Suprapubic skin (tissue), 4 donors: ENCODE measurements at regions not wholly inside any gene's neighbourhood (a gene's known extent, or its start where the extent isn't known, plus 50 kb on each side); places are given as distances from the start of the nearest gene placed in this dataset.

Experiments used
- DNase-seq, 2 donors: peaks; one replicate each; pipeline ENCODE4 v3.0.0-alpha.2; 2019; ENCODE audit warnings: low spot score in 2 of 2
- H3K27ac ChIP-seq: fragments of 200-600 bp; sonication (generic); one replicate; pipeline ENCODE4 v1.5.1; 2019
- H3K27me3 ChIP-seq: fragments of 200-600 bp; sonication (generic); one replicate; pipeline ENCODE4 v1.5.1; 2019
- H3K36me3 ChIP-seq: fragments of 200-600 bp; sonication (generic); one replicate; pipeline ENCODE4 v1.5.1; 2019
- H3K4me1 ChIP-seq: fragments of 200-600 bp; sonication (generic); one replicate; pipeline ENCODE4 v1.5.1; 2019
- H3K4me3 ChIP-seq: fragments of 200-600 bp; sonication (generic); one replicate; pipeline ENCODE4 v1.5.1; 2019; ENCODE audit warnings: mild to moderate bottlenecking
- H3K9me3 ChIP-seq: fragments of 200-600 bp; sonication (generic); one replicate; pipeline ENCODE4 v1.5.1; 2019
- EP300 ChIP-seq: sonication (generic); formaldehyde crosslinking; IDR thresholded peaks from one replicate; pipeline ENCODE4 v1.6.1; 2017; ENCODE audit warnings: antibody characterized with exemption
- POLR2A ChIP-seq, 2 donors: fragments of 450-650 bp; IDR thresholded peaks; one replicate each; pipeline ENCODE4 v1.6.1; 2017; ENCODE audit warnings: antibody characterized with exemption in 2 of 2, mild to moderate bottlenecking in 2 of 2, moderate library complexity in 2 of 2
- POLR2AphosphoS5 ChIP-seq, 3 donors: sonication (generic); formaldehyde crosslinking; IDR thresholded peaks; one replicate each; pipeline ENCODE4 v1.6.1; 2017; ENCODE audit warnings: antibody characterized with exemption in 3 of 3
- WGBS: methylation state at CpG from one replicate; pipeline ENCODE4 v1.1.5; 2018; 5-methylcytosine and 5-hydroxymethylcytosine counted together
- TF ChIP-seq, protein P1 (sequence below), 2 donors: fragments of 200-600 bp in 1 of 2; fragments of 450-650 bp in 1 of 2; sonication (generic) in 1 of 2; IDR thresholded peaks; one replicate each; pipeline ENCODE4 v1.5.1; 2016 to 2019; ENCODE audit warnings: antibody characterized with exemption in 2 of 2, mild to moderate bottlenecking in 1 of 2, moderate library complexity in 1 of 2

DNA sequence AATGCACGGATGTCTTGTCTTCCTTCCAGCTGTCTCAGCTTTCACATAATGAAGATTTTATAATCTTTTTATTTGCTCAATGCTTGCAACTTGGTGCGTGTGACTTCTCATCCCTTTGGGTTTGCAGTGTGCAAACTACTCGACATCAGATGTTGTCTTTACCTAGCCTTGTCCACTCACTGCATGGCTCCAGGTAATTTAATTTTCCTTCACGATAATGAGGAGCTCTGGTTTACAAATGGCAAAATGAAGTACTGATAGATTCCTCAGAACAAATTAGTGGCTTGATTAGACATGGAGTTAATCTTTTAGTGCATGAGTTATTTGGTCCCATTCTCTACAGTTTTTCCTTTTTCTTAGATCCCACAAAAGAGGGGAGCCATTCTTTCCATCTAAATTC is 603.0 kb downstream of the CCDC171 start:
- H3K36me3 ChIP-seq, result no peaks in the 10 kb centered on the region
- no peak overlapping the region for H3K27ac ChIP-seq
- no peaks in the 10 kb centered on the region for H3K27me3 ChIP-seq
- H3K4me1 ChIP-seq, result peaks cover 10% of the 10 kb centered on the region
- no peak overlapping the region for H3K4me3 ChIP-seq
- TF ChIP-seq, protein P1, sequence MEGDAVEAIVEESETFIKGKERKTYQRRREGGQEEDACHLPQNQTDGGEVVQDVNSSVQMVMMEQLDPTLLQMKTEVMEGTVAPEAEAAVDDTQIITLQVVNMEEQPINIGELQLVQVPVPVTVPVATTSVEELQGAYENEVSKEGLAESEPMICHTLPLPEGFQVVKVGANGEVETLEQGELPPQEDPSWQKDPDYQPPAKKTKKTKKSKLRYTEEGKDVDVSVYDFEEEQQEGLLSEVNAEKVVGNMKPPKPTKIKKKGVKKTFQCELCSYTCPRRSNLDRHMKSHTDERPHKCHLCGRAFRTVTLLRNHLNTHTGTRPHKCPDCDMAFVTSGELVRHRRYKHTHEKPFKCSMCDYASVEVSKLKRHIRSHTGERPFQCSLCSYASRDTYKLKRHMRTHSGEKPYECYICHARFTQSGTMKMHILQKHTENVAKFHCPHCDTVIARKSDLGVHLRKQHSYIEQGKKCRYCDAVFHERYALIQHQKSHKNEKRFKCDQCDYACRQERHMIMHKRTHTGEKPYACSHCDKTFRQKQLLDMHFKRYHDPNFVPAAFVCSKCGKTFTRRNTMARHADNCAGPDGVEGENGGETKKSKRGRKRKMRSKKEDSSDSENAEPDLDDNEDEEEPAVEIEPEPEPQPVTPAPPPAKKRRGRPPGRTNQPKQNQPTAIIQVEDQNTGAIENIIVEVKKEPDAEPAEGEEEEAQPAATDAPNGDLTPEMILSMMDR (IDR thresholded peaks at IDR 0.05), result no peak
- TF ChIP-seq POLR2A (IDR thresholded peaks at IDR 0.05), result no peak
- TF ChIP-seq POLR2AphosphoS5 (IDR thresholded peaks at IDR 0.05), result no peak
- TF ChIP-seq EP300, result no peak
- no peaks in the 10 kb centered on the region for H3K9me3 ChIP-seq
- 94% methylated on average over 4 of the region's 4 CpGs for WGBS
- no peak for DNase-seq

DNA sequence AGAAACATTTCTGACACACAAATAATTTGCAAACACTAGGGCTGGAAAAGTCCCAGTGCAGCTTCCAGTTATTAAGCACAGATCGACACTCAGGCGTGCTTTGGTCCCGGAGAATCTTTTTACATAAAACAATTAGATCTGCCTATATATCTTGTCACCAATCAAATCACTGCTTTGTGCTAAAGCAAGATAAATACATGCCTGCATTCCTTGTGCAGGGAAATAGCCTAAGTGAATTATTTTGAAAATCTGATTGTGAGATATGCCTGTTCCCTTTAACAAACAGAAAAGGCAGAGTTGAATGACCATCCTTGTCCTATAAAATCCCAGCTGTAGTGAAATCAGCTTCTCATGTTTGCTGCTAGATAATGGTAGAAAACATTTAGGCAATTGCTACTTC is 604.4 kb downstream of the CCDC171 start:
- no peak for TF ChIP-seq POLR2A (IDR thresholded peaks at IDR 0.05)
- TF ChIP-seq POLR2AphosphoS5 (IDR thresholded peaks at IDR 0.05), result no peak
- TF ChIP-seq, protein P1 (IDR thresholded peaks at IDR 0.05), result no peak
- no peak for TF ChIP-seq EP300
- no peak for DNase-seq
- Histone ChIP-seq H3K4me3 (no peak overlapping the region), H3K9me3 (no peaks in the 10 kb centered on the region), H3K4me1 (peaks cover 7% of the 10 kb centered on the region), H3K27ac (no peak overlapping the region), H3K27me3 (no peaks in the 10 kb centered on the region), H3K36me3 (no peaks in the 10 kb centered on the region)
- WGBS, result 94% methylated on average over 3 of the region's 3 CpGs

DNA sequence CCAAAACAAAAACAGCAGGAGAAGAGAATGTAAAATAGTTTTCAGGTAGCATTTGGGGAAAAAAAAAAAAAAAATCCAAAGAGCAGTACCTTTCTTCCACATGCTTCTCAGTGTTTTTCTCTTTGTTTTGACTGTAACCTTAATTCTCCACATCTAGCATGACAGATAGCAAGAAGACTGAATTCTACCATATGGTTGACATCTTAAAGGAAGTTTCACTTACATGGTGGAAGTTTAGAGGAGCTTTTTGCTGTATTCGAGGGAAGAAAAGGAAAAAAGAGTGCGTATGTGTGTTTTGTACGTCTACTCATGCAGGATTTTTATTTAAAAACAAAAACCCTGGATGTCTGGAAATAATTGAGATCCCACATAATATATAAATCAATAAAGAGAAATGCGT is 604.8 kb downstream of the CCDC171 start:
- DNase-seq, result no peak
- no peaks in the 10 kb centered on the region for H3K9me3 ChIP-seq

DNA sequence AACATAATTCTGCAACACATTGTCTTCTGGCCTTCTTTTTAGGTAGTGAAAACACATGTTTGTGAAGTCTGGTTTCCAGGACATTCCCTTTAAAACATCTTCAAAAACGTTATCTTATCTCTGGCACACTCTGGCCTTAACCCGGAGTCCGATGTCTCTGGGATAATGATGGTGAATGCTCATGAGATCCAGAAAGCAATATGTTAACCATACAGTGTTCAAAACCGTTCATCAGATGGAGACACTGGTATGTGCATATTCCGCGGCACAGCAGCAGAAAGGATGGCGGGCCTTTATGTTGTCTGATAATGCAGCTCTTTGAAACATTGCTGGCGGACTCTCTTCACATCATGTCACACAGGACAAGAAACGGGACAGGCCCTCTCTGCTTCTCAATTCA is 605.2 kb downstream of the CCDC171 start:
- no peak for DNase-seq
- no peak overlapping the region for H3K27ac ChIP-seq
- H3K4me1 ChIP-seq, result peaks cover 7% of the 10 kb centered on the region
- no peaks in the 10 kb centered on the region for H3K27me3 ChIP-seq
- 87% methylated on average over 9 of the region's 9 CpGs for WGBS
- H3K9me3 ChIP-seq, result no peaks in the 10 kb centered on the region
- no peak overlapping the region for H3K4me3 ChIP-seq
- no peaks in the 10 kb centered on the region for H3K36me3 ChIP-seq
- TF ChIP-seq POLR2AphosphoS5 (IDR thresholded peaks at IDR 0.05) (no peak), EP300 (no peak), POLR2A (IDR thresholded peaks at IDR 0.05) (no peak)

More for the DNA sequence above, 604.8 kb downstream of the CCDC171 start:
- Histone ChIP-seq H3K36me3 (no peaks in the 10 kb centered on the region), H3K4me1 (peaks cover 7% of the 10 kb centered on the region), H3K27ac (no peak overlapping the region), H3K27me3 (no peaks in the 10 kb centered on the region), H3K4me3 (no peak overlapping the region)
- TF ChIP-seq POLR2AphosphoS5 (IDR thresholded peaks at IDR 0.05) (no peak), POLR2A (IDR thresholded peaks at IDR 0.05) (no peak), EP300 (no peak)
- TF ChIP-seq, protein P1 (IDR thresholded peaks at IDR 0.05), result no peak
- 93% methylated on average over 4 of the region's 4 CpGs for WGBS

DNA sequence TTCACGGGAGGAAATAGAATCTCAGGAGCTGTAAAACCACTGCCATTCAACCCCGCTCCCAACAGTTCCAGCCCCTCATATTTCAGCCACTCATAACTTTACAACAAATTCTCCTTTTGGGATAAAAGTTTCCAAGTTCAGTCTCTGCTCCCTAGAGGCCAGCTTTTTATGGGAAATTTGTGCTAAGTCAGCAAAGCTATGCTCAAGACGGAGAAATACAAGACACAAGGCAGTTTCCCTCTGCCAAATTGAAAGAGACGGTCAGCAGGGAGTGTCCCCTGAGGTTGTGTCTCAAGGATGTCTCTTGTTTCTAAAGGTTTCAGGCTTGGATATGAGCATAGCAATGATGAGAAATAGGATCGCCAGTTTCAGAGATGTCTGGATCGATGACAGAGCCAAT is 608.6 kb downstream of the CCDC171 start:
- H3K27me3 ChIP-seq, result no peaks in the 10 kb centered on the region
- 85% methylated on average over 6 of the region's 6 CpGs for WGBS
- TF ChIP-seq EP300, result no peak
- TF ChIP-seq, protein P1 (IDR thresholded peaks at IDR 0.05), result no peak
- no peak for TF ChIP-seq POLR2A (IDR thresholded peaks at IDR 0.05)
- TF ChIP-seq POLR2AphosphoS5 (IDR thresholded peaks at IDR 0.05), result no peak
- no peak overlapping the region for H3K27ac ChIP-seq
- no peaks in the 10 kb centered on the region for H3K36me3 ChIP-seq
- no peak overlapping the region for H3K4me3 ChIP-seq
- H3K4me1 ChIP-seq, result no peaks in the 10 kb centered on the region
- no peaks in the 10 kb centered on the region for H3K9me3 ChIP-seq
- DNase-seq, result no peak

DNA sequence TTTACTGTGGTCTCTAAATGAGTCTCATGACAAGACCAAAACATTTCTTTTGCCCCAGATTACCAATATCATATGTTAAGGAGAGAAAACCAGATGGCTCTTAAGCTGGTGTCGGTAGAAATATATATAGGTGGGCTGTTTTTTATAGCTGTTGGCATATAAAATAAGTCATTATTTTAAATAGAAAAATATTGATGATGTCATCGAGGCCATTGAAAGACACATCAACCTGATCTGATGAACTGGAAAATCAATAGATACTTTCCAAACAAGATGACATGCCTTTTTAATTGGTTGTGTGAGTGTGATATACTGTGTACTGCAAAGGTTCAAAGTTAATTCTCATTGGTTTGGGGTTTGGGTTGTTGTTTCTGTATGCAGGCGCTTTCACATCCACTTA is 617.3 kb downstream of the CCDC171 start:
- Histone ChIP-seq H3K4me3 (no peak overlapping the region), H3K4me1 (no peaks in the 10 kb centered on the region), H3K27ac (no peak overlapping the region), H3K27me3 (peaks cover 4% of the 10 kb centered on the region), H3K9me3 (no peaks in the 10 kb centered on the region), H3K36me3 (no peaks in the 10 kb centered on the region)
- TF ChIP-seq POLR2A (IDR thresholded peaks at IDR 0.05), result no peak
- WGBS, result 81% methylated on average over 3 of the region's 3 CpGs
- no peak for DNase-seq
